Frontal cortex (tissue), 3 donors: ENCODE measurements at regions not wholly inside any gene's neighbourhood (a gene's known extent, or its start where the extent isn't known, plus 50 kb on each side); places are given as distances from the start of the nearest gene placed in this dataset.

ENCODE experiments used
- DNase-seq, 2 donors: peaks; one replicate each; pipeline ENCODE4 v3.0.0; 2012; ENCODE audit warnings: low spot score in 2 of 2
- FAIRE-seq: peaks from 2 replicates; lab custom pipeline; 2012; peaks lifted over from hg19 to GRCh38; lab: Jason Lieb, UNC
- donor health status: control.
- donor health status: control.
- donor health status: control.

GRCh38 chr4:126708716-126709115, 924.0 kb upstream of the INTU start:
- FAIRE-seq (no peak), DNase-seq (no peak)

GRCh38 chr4:126710935-126711334, 921.8 kb upstream of the INTU start:
- no peak for FAIRE-seq

GRCh38 chr4:126715067-126715466, 917.7 kb upstream of the INTU start:
- FAIRE-seq (no peak), DNase-seq (no peak)

More at GRCh38 chr4:126710935-126711334, 921.8 kb upstream of the INTU start:
- no peak for DNase-seq

GRCh38 chr4:126715681-126716080, 917.1 kb upstream of the INTU start:
- FAIRE-seq (no peak), DNase-seq (no peak)

GRCh38 chr4:126718136-126718535, 914.6 kb upstream of the INTU start:
- no peak for DNase-seq

GRCh38 chr4:126719852-126720251, 912.9 kb upstream of the INTU start:
- no peak for FAIRE-seq
- DNase-seq = no peak

More at GRCh38 chr4:126718136-126718535, 914.6 kb upstream of the INTU start:
- no peak for FAIRE-seq

GRCh38 chr4:126725906-126726305, 906.9 kb upstream of the INTU start:
- no peak for DNase-seq

GRCh38 chr4:126727461-126727860, 905.3 kb upstream of the INTU start:
- no peak for FAIRE-seq

More at GRCh38 chr4:126725906-126726305, 906.9 kb upstream of the INTU start:
- no peak for FAIRE-seq

GRCh38 chr4:126731062-126731461, 901.7 kb upstream of the INTU start:
- FAIRE-seq (no peak), DNase-seq (no peak)

More at GRCh38 chr4:126727461-126727860, 905.3 kb upstream of the INTU start:
- no peak for DNase-seq

- FAIRE-seq = peak; percentile 15
- DNase-seq = no peak
Observed at GRCh38 chr4:126733301-126733700, 899.5 kb upstream of the INTU start.

GRCh38 chr4:126734465-126734864, 898.3 kb upstream of the INTU start:
- FAIRE-seq (no peak), DNase-seq (no peak)

GRCh38 chr4:126735294-126736132, 897.2 kb upstream of the INTU start:
- DNase-seq (no peak), FAIRE-seq (no peak)

- no peak for DNase-seq
- no peak for FAIRE-seq
Observed at GRCh38 chr4:126736133-126736518, 896.6 kb upstream of the INTU start.

- FAIRE-seq (no peak), DNase-seq (no peak)
Observed at GRCh38 chr4:126737899-126738526, 894.7 kb upstream of the INTU start.

- FAIRE-seq (no peak), DNase-seq (no peak)
Observed at GRCh38 chr4:126738527-126738923, 894.2 kb upstream of the INTU start.

- FAIRE-seq = no peak
Observed at GRCh38 chr4:126738926-126739325, 893.8 kb upstream of the INTU start.

GRCh38 chr4:126740687-126741086, 892.1 kb upstream of the INTU start:
- no peak for FAIRE-seq

More at GRCh38 chr4:126738926-126739325, 893.8 kb upstream of the INTU start:
- DNase-seq = no peak

GRCh38 chr4:126742048-126742447, 890.7 kb upstream of the INTU start:
- FAIRE-seq (no peak), DNase-seq (no peak)

More at GRCh38 chr4:126740687-126741086, 892.1 kb upstream of the INTU start:
- DNase-seq = no peak

GRCh38 chr4:126742885-126743284, 889.9 kb upstream of the INTU start:
- DNase-seq = no peak
- FAIRE-seq = no peak

GRCh38 chr4:126748736-126749135, 884.0 kb upstream of the INTU start:
- DNase-seq (no peak), FAIRE-seq (no peak)

- no peak for FAIRE-seq
- no peak for DNase-seq
Observed at GRCh38 chr4:126750723-126751122, 882.0 kb upstream of the INTU start.
